ENCODE measurements at regions not wholly inside any gene's neighbourhood (a gene's known extent, or its start where the extent isn't known, plus 50 kb on each side); places are given as distances from the start of the nearest gene placed in this dataset.

GRCh38 chr4:160117686-160118085 is 1014.8 kb downstream of the RAPGEF2 start:
- TF ChIP-seq CTCF (IDR thresholded peaks at IDR 0.05) (no peak), EZH2 (IDR thresholded peaks at IDR 0.05; ENCODE audit: borderline replicate concordance, insufficient read depth, low read depth, low read length, poor library complexity, severe bottlenecking) (no peak)

Measured in B cell (primary cell).